IPS DF 4.7 (cell line): ENCODE measurements at regions not wholly inside any gene's neighbourhood (a gene's known extent, or its start where the extent isn't known, plus 50 kb on each side); places are given as distances from the start of the nearest gene placed in this dataset.
A peak's percentile ranks its signal among the peaks of the same experiment; 100 is the strongest.

ENCODE experiments used
- DNase-seq: peaks from one replicate; pipeline ENCODE4 v3.0.0-alpha.2; 2013; ENCODE audit warnings: low spot score; ENCODE audit errors: extremely low read depth

DNA sequence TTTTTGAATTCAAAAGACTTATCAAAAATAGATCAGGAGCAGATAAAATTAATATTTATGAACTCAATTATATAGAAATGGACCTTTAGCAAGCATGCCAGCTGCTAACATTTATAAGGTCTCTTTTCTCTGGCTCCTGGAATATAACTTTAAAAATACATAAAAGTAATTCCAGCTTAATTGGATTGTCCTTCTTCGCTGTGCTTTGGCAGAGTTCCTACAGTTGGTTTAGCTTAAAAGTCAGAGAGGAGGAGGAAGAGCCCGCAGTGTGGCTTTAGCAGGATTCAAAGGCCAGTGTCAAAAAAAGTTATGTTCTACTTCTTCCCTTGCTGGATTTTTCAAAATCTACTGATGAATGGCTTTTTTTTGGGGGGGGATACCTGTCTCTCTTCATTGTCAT lies 1484.9 kb upstream of the TMEM132C start:
- no peak for DNase-seq

DNA sequence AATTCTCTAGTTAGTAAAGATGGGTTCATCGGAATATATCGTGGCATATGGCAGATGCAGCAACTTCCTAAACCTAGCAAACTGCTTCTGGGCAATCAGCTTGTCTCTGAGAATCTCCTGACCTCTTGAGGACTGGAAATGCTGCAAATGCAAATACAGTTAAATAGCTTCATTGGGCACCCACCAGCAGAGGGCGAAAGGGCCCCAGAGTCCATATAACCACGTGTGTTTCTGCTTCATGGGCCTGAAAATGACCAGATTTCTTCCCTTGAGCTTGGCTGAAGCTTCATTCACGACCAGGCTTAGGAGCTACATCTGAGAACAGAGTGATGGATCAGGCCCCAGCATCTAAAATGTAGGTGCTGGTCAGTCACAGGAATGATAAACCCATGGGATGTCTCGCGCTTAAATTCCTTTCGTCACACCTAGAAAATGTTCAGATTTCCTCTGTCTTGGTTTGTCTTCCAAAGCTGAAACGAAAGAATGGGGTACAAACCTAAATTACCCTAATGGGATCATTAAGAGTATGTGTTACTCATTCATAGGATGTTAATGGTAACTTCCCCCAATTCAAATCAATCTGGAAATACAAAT lies 1482.5 kb upstream of the TMEM132C start:
- DNase-seq: peak; percentile 51

DNA sequence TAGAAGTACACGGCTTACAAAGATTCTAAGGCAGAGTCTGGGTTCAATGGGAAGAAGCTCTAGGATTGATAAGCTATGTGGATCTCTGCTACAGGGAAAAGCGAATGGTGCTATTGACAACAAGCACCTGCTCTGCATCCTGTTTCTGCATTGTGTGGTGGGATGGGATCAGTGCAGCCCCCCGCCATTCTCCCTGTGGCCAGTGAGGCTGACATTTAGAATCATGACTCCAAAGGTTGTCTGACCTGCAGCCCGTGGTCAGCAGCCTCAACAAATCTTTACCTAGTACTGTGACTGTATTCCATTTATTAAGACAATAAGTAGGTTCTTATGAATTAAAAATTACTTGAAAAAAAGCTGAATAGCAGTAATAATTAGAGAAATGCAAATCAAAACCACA lies 1477.0 kb upstream of the TMEM132C start:
- DNase-seq: no peak

DNA sequence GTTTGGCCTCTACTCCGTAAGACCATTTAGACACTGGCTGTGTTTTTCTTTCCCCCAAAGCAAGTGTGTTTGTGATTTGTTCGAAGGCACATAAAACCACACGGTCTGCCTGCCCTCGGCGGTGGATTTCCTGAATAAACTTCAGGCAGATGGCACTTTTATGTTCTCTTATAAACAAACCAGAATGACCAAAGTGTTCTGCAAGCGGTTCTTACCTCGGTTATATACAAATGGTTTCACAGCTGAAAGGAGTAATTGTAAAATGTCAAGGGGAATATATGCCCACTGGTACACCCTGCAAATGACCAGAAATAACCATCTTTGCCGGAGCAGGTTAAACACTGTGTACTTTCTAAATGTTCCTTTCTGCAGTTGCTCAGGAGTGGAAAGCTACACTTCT lies 1475.8 kb upstream of the TMEM132C start:
- DNase-seq: no peak

DNA sequence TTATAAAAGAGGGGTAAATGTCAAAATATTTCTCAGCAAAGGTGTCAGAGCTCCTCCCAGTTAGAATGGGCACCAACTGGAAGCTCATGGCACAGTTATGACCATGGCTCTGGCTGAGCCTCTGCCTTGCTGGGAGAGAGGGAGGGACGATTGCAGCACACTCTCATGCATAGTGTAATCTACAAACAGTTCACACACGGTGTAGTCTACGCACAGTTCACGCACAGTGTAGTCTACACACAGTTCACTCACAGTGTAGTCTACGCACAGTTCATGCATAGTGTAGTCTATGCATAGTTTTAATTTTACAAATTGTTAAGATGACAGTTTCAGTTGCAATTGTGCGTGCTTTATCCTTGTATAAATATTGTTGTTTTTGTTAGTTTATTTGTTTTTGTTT lies 1474.6 kb upstream of the TMEM132C start:
- no peak for DNase-seq

DNA sequence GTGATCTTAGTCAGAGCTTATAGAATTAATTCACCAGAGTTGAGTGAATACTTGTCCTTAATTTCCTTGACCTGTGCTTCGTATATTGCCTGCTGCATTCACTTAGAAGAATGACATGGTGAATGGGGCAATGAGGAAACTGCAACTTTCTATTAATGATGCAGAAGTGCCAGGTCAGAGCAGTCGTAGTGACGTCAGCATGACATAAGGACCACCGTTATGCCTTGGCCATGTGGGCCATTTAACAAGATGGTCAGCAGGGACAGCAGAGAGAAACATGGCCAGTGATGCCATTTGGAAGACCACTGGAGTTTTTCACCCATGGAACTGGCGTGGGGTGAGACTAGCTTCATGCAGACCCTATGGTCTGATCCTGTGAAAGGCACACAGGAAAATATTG lies 1469.4 kb upstream of the TMEM132C start:
- DNase-seq: no peak

DNA sequence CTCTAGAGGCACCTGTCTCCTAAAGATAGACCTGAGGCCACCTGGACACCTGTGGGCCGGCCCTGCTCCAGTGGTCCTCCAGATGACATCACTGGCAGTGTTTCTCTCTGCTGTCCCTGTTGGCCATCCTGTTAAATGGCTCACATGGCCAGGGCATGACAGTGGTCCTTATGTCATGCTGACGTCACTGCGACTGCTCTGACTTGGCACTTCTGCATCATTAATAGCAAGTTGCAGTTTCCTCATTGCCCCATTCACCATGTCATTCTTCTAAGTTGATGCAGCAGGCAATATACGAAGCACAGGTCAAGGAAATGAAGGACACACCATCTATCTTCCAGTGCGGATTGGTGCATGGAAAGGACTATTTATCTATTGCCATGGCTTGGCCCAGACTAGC lies 1468.5 kb upstream of the TMEM132C start:
- DNase-seq: no peak

DNA sequence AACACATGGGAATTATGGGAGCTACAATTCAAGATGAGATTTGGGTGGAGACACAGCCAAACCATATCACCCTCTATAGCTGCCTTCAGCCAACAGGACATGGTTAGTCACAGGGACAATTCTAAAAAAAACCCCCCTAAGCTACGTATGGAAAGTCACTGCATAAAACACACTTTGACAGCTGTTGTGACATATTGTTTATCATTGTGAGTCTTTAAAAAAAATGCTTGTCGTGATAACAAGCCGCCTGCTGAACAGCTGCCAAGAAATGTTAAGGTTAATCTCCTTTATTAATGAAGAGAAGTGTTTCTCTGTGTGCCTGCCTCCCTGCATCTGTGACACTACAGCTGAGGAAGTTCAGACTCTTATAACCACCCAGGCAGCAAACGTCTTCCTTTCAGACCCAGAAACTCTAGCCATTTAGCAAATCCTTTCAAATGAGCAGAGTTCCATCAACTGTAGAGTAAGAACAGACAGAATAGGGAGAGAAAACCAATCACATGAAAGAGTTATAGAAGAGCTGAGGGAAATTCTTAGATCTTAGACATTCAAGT lies 1459.6 kb upstream of the TMEM132C start:
- DNase-seq: no peak

DNA sequence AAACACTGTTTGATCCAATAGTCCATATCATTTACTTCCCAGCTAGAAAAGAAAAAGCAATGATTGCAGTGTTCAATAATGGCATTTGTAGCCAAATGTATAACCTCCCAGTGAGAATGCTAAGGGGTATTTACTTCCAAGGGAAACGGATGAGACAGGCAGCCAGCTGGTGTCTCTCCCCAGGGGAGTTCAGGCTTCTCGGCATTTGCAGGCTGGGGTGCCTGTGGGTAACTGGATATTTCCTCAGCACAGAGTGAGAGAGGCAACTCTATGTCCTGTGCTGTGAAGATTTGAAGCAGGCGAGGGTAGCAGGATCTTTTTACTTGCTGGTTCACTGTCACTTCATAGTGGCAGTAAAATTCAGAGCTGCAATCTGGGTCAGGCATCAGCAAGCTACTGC lies 1455.6 kb upstream of the TMEM132C start:
- DNase-seq: no peak

DNA sequence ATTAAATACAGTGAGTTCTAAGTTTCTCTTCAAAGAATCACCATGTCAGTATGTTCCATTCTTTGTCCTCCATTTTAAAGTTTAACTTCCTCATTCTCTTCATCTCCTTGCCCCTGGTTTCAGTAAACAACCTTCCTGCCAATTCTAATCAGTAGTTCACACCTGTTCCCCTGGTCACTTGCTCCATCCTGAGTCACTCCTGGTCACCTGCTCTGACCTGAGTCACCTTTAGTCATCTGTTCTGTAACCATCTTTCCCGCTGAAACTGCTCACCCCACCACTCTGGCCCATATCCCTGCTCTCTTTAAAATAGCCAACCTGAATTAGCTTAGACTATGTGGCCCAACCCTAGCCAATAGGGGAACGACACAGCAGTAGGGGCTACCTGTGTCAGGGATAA lies 1447.4 kb upstream of the TMEM132C start:
- DNase-seq: no peak

DNA sequence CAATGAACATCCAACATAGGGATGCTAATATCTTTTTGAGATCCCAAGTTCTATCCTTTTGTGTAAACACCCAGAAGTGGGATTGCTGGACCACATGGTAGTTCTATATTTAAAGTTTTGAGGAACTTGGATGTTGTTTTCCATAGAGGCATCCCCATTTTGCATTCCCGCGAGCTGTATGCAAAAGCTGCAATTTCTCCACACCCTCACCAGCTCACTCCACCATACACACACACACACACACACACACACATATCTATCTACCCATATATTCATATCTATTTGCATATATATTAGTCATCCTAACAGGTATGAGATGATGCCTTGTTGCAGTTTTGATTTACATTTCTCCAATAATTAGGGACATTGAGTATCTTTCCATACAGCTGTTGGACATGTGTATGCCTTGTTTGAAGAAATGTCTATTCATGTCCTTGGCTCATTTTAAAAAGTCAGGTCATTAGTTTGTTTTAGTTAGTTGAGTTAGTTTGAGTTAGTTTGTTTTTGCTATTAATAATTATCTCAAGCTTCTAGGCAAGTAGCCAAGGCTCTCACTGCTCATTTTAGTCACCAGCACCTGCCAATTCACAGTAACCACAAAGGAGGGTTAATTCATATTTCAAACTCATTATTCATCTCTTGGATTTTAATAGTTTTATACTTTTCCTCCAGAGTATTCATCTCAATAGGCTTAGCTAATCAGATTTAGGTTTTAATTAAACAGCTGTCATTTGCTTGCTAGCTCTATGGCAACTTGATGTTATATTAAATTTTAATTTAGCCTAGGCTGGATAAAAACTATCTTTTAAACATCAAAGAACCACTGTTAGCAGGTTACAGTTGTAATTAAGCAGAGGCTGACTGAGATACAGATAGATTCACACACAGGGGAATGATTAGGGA lies 1435.9 kb upstream of the TMEM132C start:
- no peak for DNase-seq

DNA sequence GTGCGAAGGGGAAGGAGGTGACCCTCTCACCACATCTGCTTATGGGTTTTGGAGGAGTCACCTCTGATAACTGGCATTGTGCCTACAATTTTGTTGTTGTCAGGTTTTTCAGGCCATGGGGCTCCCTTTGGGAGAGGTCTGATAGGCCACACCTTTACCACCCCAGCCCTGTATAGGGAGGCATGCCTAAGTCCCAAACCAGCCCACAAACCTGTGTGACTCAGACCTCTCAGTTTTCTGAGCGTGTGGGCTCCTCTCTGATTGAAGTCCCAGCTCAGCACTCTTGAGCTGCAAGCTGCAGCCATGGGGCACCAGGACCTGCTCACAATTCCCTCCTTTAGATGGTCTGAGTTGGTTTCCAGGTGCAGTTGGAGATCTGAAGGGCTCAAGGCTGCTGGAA lies 1429.3 kb upstream of the TMEM132C start:
- DNase-seq: no peak

DNA sequence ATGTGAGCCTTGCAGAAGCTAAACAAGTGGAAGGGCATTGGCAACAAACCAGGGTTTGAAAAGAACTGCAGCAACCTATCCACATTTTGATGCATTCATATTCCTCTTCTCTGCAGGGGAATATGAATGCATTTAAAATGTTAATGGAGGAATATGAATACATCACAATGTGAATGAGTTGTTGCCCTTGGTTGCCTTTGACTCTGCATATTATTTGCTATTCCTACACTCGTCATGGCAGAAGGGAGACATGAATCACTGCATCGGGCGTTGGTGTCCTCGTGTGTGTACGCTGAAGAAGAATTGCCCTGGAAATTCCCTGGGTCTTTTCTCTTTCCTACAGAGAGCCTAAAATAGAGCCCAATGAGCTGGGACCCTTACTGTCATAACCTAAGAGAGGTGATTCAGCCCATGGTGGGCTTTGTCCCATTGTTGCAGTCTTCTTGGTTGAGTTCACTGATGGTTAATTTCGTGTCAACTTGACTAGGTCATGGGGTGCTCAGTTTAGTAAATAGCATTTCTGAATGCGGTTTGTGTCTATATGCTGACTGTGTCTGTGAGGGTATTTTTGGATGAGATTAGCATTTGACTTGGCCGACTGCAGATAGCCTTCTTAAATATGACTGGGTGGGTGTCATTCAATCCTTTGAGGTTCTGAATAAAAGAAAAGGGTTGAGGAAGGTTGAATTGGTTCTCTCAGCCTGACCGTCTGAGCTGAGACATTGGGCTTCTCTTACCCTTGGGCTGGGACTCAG lies 1422.9 kb upstream of the TMEM132C start:
- no peak for DNase-seq

DNA sequence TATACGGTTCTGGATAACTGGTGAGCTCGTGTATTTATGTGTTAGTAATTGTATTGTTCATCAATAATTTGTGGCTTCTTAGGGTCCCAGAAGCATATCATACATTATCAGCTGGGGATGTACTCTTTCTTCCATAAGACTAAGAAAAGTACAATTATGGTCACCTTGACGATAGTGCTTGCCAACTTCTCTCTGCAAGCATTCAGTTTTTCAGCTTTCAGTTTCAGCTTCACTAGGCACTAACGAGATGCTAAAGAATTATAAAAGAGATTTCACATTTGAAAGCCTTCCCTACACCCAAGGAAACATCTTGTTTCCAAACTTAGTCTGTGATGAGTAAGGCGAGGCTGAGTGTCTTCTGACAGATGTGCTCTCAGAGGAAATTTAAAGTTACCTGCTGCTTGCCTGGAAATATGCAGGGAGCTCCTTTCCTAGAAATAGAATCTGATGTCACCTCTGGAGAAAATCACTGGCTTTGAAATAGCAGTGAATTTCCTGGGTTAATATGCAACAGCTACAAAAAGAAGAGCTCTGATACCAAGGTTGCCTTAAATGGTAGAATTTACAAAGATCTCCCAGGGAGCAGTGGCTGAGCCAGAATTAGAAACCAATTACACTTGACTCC lies 1419.9 kb upstream of the TMEM132C start:
- no peak for DNase-seq

DNA sequence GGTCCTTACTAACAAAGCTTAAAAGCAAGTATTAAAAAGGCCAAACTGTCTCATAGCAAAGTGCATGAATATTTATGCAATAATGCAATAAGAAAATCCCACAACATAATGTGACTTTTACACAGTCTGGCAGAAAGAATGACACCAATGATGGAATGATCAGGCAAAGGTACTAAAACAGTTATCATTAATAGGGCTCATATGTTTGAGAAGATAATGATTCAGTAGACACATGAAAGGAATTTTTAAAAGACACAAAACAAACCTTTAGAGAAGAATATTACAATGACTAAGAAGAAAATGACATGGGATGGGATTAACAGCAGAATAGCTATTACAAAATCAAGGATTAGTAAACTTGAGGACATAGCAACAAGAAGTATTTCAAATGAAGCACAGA lies 1411.2 kb upstream of the TMEM132C start:
- no peak for DNase-seq

DNA sequence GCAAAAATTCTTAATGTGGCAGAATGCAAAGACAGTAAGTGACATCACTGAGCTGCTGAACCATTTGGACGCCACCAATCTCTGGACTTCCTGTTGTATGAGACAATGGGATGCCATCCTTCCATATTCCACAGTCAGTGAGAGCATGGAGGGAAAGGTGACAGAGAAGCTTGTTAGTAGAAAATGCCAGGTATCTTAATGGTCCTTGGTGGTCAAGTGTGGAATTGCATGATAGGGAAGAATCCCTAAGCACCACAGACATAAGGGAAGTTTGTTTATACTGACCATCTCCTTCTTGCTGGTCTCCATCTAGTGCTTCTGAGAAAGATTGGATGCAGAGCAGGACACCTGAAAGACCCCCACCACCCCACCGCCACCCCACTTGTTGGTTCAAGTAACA lies 1410.0 kb upstream of the TMEM132C start:
- DNase-seq: peak; percentile 16

DNA sequence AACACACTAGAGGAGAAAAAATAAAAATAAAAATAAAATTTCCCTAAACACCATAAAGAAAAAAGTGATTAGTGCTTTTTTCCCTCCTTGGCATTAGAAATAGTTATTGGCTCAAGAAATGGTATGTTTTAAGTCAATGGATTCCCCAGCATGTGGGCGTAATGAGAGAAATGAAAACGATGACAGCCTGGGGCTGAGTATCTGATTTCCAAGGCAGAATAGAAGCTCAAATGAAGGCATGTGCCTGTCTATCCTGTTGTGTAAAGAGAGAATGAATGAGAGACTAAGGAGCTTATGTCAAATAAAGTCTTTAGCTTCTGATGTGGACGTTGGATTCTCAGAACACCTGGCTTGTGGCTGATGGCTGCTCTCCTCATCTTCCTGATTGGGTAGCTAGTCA lies 1408.4 kb upstream of the TMEM132C start:
- no peak for DNase-seq

DNA sequence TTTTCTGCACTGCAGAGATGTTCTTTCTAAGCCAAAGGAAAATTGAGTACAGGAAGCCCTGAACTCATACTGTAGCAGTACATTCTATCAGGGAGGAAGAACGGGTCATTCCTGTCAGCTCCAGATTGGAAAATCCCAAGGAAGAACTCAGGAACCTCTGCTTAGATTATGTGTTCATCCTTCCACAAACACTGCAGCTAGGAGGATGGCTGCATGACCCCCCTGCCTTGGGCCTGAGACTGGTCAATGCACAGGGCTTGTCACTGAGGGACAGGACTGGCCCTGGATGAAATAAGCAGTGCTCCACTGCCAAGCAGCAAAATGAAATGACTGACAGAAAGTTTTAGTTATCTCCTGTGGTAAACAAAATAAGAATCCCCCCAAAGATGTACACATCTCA lies 1406.8 kb upstream of the TMEM132C start:
- no peak for DNase-seq

DNA sequence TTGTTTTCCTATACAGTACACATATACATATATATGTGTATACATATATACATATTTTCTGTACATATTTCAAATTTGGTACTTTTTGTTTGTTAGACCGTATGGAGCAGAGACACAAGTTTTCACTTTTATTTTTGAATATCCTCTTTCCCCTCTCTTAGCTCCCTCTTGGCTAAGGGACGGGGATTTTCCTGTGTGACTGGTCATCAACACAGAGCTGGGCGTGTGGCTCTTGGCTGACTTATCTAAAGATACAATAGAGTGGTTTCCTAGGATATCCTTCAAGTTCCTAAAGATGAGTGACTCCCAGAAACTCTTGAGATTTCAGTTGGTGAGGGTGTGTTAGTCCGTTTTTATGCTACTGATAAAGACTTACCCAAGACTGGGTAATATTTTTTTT lies 1404.5 kb upstream of the TMEM132C start:
- no peak for DNase-seq

DNA sequence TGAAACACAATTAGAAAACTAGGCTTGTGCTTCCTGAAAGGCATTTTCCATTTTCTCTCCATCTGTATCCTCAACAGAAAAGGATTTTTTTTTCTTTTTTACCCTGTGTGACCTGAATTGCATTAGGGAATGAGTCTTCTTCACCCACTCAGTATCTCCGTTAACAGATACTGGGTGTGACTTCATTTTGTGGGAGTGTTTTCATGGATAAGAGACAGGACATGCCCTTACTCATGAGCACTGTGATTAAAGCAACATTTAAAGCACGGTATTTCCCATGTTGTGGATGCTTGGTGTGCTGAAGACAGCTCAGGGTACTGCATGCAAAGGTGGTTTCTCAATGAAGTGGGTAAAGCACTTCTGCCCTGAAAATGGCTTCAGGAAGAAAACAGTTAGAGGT lies 1397.3 kb upstream of the TMEM132C start:
- DNase-seq: no peak

DNA sequence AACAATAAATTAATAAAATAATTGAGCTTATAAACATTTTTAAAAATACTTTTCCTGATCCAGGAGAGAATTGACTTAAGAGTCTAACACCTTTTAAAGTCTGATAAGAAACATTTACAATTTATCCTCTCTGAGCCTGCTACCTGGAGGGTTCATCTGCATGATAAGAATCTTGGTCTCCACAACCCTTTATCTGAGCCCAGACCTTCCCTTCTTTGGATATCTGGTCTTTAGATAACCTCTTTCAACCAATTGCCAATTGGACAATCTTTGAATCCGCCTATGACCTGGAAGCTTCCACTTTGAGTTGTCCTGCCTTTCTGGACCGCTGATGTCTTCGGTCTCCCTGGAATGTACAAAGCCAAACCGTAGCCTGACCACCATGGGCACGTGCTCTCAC lies 1393.3 kb upstream of the TMEM132C start:
- no peak for DNase-seq
